PFSK-1 (cell line): ENCODE measurements at regions not wholly inside any gene's neighbourhood (a gene's known extent, or its start where the extent isn't known, plus 50 kb on each side); places are given as distances from the start of the nearest gene placed in this dataset.

Experiments used
- POLR2AphosphoS5 ChIP-seq: IDR thresholded peaks from 2 replicates; pipeline ENCODE4 v1.6.1; 2012; ENCODE audit warnings: low read depth, mild to moderate bottlenecking, control low read depth, low read length, moderate library complexity
- TAF1 ChIP-seq: IDR thresholded peaks from 2 replicates; pipeline ENCODE4 v1.6.1; 2012; ENCODE audit warnings: low read length, control low read depth, borderline replicate concordance; ENCODE audit not compliant: insufficient read depth

GRCh38 chr1:234686035-234686434 is 76.1 kb upstream of the IRF2BP2 start:
- TF ChIP-seq TAF1 (no peak), POLR2AphosphoS5 (no peak)
